Neural cell (in vitro differentiated cells): ENCODE measurements at regions not wholly inside any gene's neighbourhood (a gene's known extent, or its start where the extent isn't known, plus 50 kb on each side); places are given as distances from the start of the nearest gene placed in this dataset.

ENCODE experiments used
- H2AFZ ChIP-seq: fragments of 200-600, 300-800 bp; sonication (generic), shearing (Covaris generic); 2 replicates; pipeline ENCODE4 v1.6.0; 2014; ENCODE audit warnings: low read depth, mild to moderate bottlenecking, antibody characterized with exemption, low read length, moderate library complexity
- H3F3A ChIP-seq: fragments of 200-600 bp; shearing (Covaris generic); 2 replicates; pipeline ENCODE4 v1.6.1; 2016; ENCODE audit warnings: mild to moderate bottlenecking, moderate library complexity, mixed read lengths, antibody characterized with exemption, low read length; ENCODE audit not compliant: insufficient read depth, poor library complexity, severe bottlenecking
- H3K27ac ChIP-seq: fragments of 200-600, 300-800 bp; sonication (generic), shearing (Covaris generic); 2 replicates; pipeline ENCODE4 v1.5.1; 2014; ENCODE audit warnings: mild to moderate bottlenecking, low read length, moderate library complexity
- H3K27me3 ChIP-seq: fragments of 300-800, 200-600 bp; sonication (generic), shearing (Covaris generic); 2 replicates; pipeline ENCODE4 v1.6.0; 2014; ENCODE audit warnings: mild to moderate bottlenecking, low read depth, low read length, moderate library complexity; ENCODE audit not compliant: insufficient read depth
- H3K36me3 ChIP-seq: fragments of 300-800, 200-600 bp; sonication (generic), shearing (Covaris generic); 2 replicates; pipeline ENCODE4 v1.5.1; 2014; ENCODE audit warnings: mild to moderate bottlenecking, antibody characterized with exemption, low read length, moderate library complexity; ENCODE audit not compliant: insufficient read depth
- H3K4me2 ChIP-seq: fragments of 300-800, 200-600 bp; sonication (generic), shearing (Covaris generic); 2 replicates; pipeline ENCODE4 v1.6.0; 2014; ENCODE audit warnings: mild to moderate bottlenecking, low read length
- H3K4me3 ChIP-seq: fragments of 300-800, 200-600 bp; sonication (generic), shearing (Covaris generic); 2 replicates; pipeline ENCODE4 v1.5.1; 2014; ENCODE audit warnings: mild to moderate bottlenecking, low read length, moderate library complexity
- H3K79me2 ChIP-seq: fragments of 200-600 bp; shearing (Covaris generic); replicated peaks from 2 replicates; pipeline ENCODE4 v1.6.0; 2014; ENCODE audit warnings: mild to moderate bottlenecking, low read length, moderate library complexity; ENCODE audit not compliant: insufficient read depth
- H3K9ac ChIP-seq: fragments of 300-800, 200-600 bp; sonication (generic), shearing (Covaris generic); 2 replicates; pipeline ENCODE4 v1.6.1; 2016; ENCODE audit warnings: mild to moderate bottlenecking, low read length, mixed read lengths
- H3K9me2 ChIP-seq: fragments of 200-600 bp; shearing (Covaris generic); 2 replicates; pipeline ENCODE4 v1.6.1; 2016; ENCODE audit warnings: mild to moderate bottlenecking, low read length, mixed read lengths; ENCODE audit not compliant: insufficient read depth
- H3K9me3 ChIP-seq: fragments of 200-600, 300-800 bp; sonication (generic), shearing (Covaris generic); 2 replicates; pipeline ENCODE4 v1.6.1; 2016; ENCODE audit warnings: mild to moderate bottlenecking, mixed run types, low read length, moderate library complexity, mixed read lengths
- H4K20me1 ChIP-seq: fragments of 200-600 bp; shearing (Covaris generic); 2 replicates; pipeline ENCODE4 v1.6.1; 2016; ENCODE audit warnings: mild to moderate bottlenecking, mixed run types; ENCODE audit not compliant: insufficient read depth
- CTCF ChIP-seq: fragments of 450-650 bp; IDR thresholded peaks from 2 replicates; pipeline ENCODE4 v1.5.1; 2014; ENCODE audit warnings: antibody characterized with exemption, mild to moderate bottlenecking, moderate library complexity; ENCODE audit not compliant: poor library complexity, severe bottlenecking
- EP300 ChIP-seq: fragments of 450-650 bp; conservative IDR thresholded peaks from 2 replicates; pipeline ENCODE4 v1.6.1; 2014; ENCODE audit warnings: antibody characterized with exemption, mild to moderate bottlenecking, moderate library complexity; ENCODE audit not compliant: poor library complexity, severe bottlenecking
- EZH2 ChIP-seq: fragments of 200-600, 300-800 bp; shearing (Covaris generic), sonication (generic); IDR thresholded peaks from 2 replicates; pipeline ENCODE4 v1.6.1; 2014; ENCODE audit warnings: antibody characterized with exemption, low read length, borderline replicate concordance, mild to moderate bottlenecking; ENCODE audit not compliant: insufficient read depth, poor library complexity, severe bottlenecking
- MXI1 ChIP-seq: fragments of 450-650 bp; conservative IDR thresholded peaks from 2 replicates; pipeline ENCODE4 v1.6.1; 2014; ENCODE audit warnings: antibody characterized with exemption, mild to moderate bottlenecking; ENCODE audit not compliant: poor library complexity, severe bottlenecking
- POLR2AphosphoS5 ChIP-seq: IDR thresholded peaks from 2 replicates; pipeline ENCODE4 v1.6.1; 2012
- RAD21 ChIP-seq: fragments of 450-650 bp; conservative IDR thresholded peaks from 2 replicates; pipeline ENCODE4 v1.6.1; 2014; ENCODE audit warnings: antibody characterized with exemption, mild to moderate bottlenecking, moderate library complexity
- REST ChIP-seq: IDR thresholded peaks from 2 replicates; pipeline ENCODE4 v1.6.1; 2012; ENCODE audit warnings: borderline replicate concordance
- SMC3 ChIP-seq: fragments of 450-650 bp; conservative IDR thresholded peaks from 2 replicates; pipeline ENCODE4 v1.6.1; 2014; ENCODE audit warnings: antibody characterized with exemption, mild to moderate bottlenecking, moderate library complexity; ENCODE audit not compliant: poor library complexity
- TAF1 ChIP-seq: IDR thresholded peaks from 2 replicates; pipeline ENCODE4 v1.6.1; 2012; ENCODE audit warnings: low read depth

- Histone ChIP-seq H3K27me3 (no peaks in the 10 kb centered on the region), H4K20me1 (no peaks in the 10 kb centered on the region), H3K79me2 (no peaks in the 10 kb centered on the region), H3F3A (no peaks in the 10 kb centered on the region), H2AFZ (no peak overlapping the region), H3K9me3 (peaks cover 5% of the 10 kb centered on the region), H3K27ac (no peak overlapping the region), H3K36me3 (no peaks in the 10 kb centered on the region), H3K4me2 (no peak overlapping the region), H3K4me3 (no peak overlapping the region), H3K9ac (no peak overlapping the region), H3K9me2 (no peaks in the 10 kb centered on the region)
- TF ChIP-seq EZH2 (no peak), EP300 (no peak), RAD21 (no peak), SMC3 (no peak), REST (no peak), TAF1 (no peak), POLR2AphosphoS5 (no peak), CTCF (no peak), MXI1 (no peak)
These were observed 979.0 kb downstream of the SLC6A15 start for GRCh38 chr12:83933615-83934014.

GRCh38 chr12:83932011-83932410, 980.6 kb downstream of the SLC6A15 start:
- H3K9me2 ChIP-seq: no peaks in the 10 kb centered on the region
- no peaks in the 10 kb centered on the region for H3K27me3 ChIP-seq
- no peak overlapping the region for H3K27ac ChIP-seq
- H3K4me3 ChIP-seq: no peak overlapping the region
- no peaks in the 10 kb centered on the region for H3K79me2 ChIP-seq
- H3F3A ChIP-seq: no peaks in the 10 kb centered on the region
- TF ChIP-seq EP300: no peak
- TF ChIP-seq EZH2: no peak
- no peak for TF ChIP-seq SMC3
- no peak for TF ChIP-seq CTCF
- no peak overlapping the region for H3K9ac ChIP-seq
- no peaks in the 10 kb centered on the region for H3K36me3 ChIP-seq
- no peaks in the 10 kb centered on the region for H4K20me1 ChIP-seq
- H3K4me2 ChIP-seq: no peak overlapping the region
- peaks cover 5% of the 10 kb centered on the region for H3K9me3 ChIP-seq
- no peak overlapping the region for H2AFZ ChIP-seq
